Panc1 (cell line): ENCODE measurements at regions not wholly inside any gene's neighbourhood (a gene's known extent, or its start where the extent isn't known, plus 50 kb on each side); places are given as distances from the start of the nearest gene placed in this dataset.

Experiments
- ATAC-seq: fragments of 200-7000 bp; cut with Tn5 transposase; 2 replicates; pipeline ENCODE4 v1.9.1; 2020; ENCODE audit warnings: mild to moderate bottlenecking, moderate library complexity
- BruUV-seq: library from RNA; stranded (reverse); fragments of 400-500 nt; replicated peaks from 2 replicates; lab custom pipeline; 2021; lab: Mats Ljungman, UMichigan
- CTCF ChIA-PET: fragments of 300-600 bp; sonication (Branson Sonifier 250); formaldehyde crosslinking; loops from one replicate; lab custom pipeline; 2022; ENCODE audit warnings: antibody characterized with exemption; lab: Charles Lee
- POLR2A ChIA-PET: fragments of 300-600 bp; sonication (Branson Sonifier 250); formaldehyde crosslinking; loops from one replicate; lab custom pipeline; 2022; ENCODE audit warnings: antibody characterized with exemption; lab: Charles Lee
- DNase-seq: peaks from one replicate; pipeline ENCODE4 v3.0.0-alpha.2; 2010; ENCODE audit warnings: low read depth, low spot score
- H3K27ac ChIP-seq: 2 replicates; pipeline ENCODE4 v1.5.1; 2011; ENCODE audit warnings: mild to moderate bottlenecking, low read length, inconsistent platforms
- H3K27me3 ChIP-seq: fragments of 200-500 bp; sonication (Bioruptor generic); 2 replicates; pipeline ENCODE4 v1.6.0; 2014; ENCODE audit warnings: low read length, inconsistent platforms; ENCODE audit not compliant: control insufficient read depth, insufficient read depth
- H3K36me3 ChIP-seq: fragments of 200-500 bp; sonication (Bioruptor generic); 2 replicates; pipeline ENCODE4 v1.5.1; 2014; ENCODE audit warnings: inconsistent platforms, mild to moderate bottlenecking, low read length, moderate library complexity; ENCODE audit not compliant: control insufficient read depth, insufficient read depth
- H3K4me1 ChIP-seq: 2 replicates; pipeline ENCODE4 v1.5.1; 2011; ENCODE audit warnings: inconsistent platforms, mild to moderate bottlenecking, low read length, moderate library complexity; ENCODE audit not compliant: control insufficient read depth, insufficient read depth
- H3K4me3 ChIP-seq, 2 experiments: 2 replicates each; pipeline ENCODE4 v1.5.1; 2011 to 2012; ENCODE audit warnings: low read depth in 2 of 2, low read length in 2 of 2, mild to moderate bottlenecking in 2 of 2, inconsistent platforms in 1 of 2, moderate library complexity in 1 of 2
- H3K9me3 ChIP-seq: fragments of 200-500 bp; sonication (Bioruptor generic); 2 replicates; pipeline ENCODE4 v1.5.1; 2014; ENCODE audit warnings: low read depth, mild to moderate bottlenecking, inconsistent platforms, low read length, moderate library complexity; ENCODE audit not compliant: control insufficient read depth, insufficient read depth
- POLR2AphosphoS5 ChIP-seq: IDR thresholded peaks from 2 replicates; pipeline ENCODE4 v1.6.1; 2012; ENCODE audit warnings: mild to moderate bottlenecking, low read depth, low read length, moderate library complexity
- REST ChIP-seq, 2 experiments: IDR thresholded peaks; 2 replicates each; pipeline ENCODE4 v1.6.1; 2011 to 2012; ENCODE audit warnings: low read depth in 2 of 2, control low read depth in 1 of 2, low read length in 1 of 2, mild to moderate bottlenecking in 1 of 2, moderate library complexity in 1 of 2; ENCODE audit not compliant: insufficient read depth in 1 of 2
- SIN3A ChIP-seq: IDR thresholded peaks from 2 replicates; pipeline ENCODE4 v1.6.1; 2012; ENCODE audit warnings: low read depth, mild to moderate bottlenecking, low read length, moderate library complexity, borderline replicate concordance; ENCODE audit not compliant: insufficient read depth
- TCF7L2 ChIP-seq: IDR thresholded peaks from 2 replicates; pipeline ENCODE4 v1.6.1; 2011; ENCODE audit warnings: mild to moderate bottlenecking, low read depth, low read length, inconsistent platforms
- in situ Hi-C: cut with HindIII; loops from 2 replicates; pipeline ENCODE4 v1.10.0; 2016; ENCODE audit warnings: low sequenced_read_pairs, low pct_unique_long_range_greater_than_20kb
- intact Hi-C: fragments of 100-400 bp; cut with micrococcal nuclease; formaldehyde crosslinking; loops from one replicate; pipeline ENCODE4 v1.10.0; 2022; ENCODE audit not compliant: unreplicated experiment
- TF ChIP-seq, protein P1 (sequence below): fragments of 450-650 bp; IDR thresholded peaks from 2 replicates; pipeline ENCODE4 v1.5.1; 2017; ENCODE audit warnings: mild to moderate bottlenecking

GRCh38 chr12:33317746-33318145, 121.9 kb downstream of the SYT10 start:
- DNase-seq (no peak), ATAC-seq (no peak)
- in situ Hi-C loops (no loop called here), intact Hi-C loops (no loop called here)
- no peaks in the 10 kb centered on the region for H3K9me3 ChIP-seq
- H3K36me3 ChIP-seq, result no peaks in the 10 kb centered on the region
- H3K27ac ChIP-seq, result no peak overlapping the region
- CTCF ChIA-PET, result no interaction called here
- TF ChIP-seq POLR2AphosphoS5 (no peak), TCF7L2 (no peak), REST (IDR thresholded peaks at IDR 0.05; ENCODE audit: insufficient read depth in 1 of 2, low read depth in 2 of 2, low read length in 1 of 2) (no peak), SIN3A (no peak)
- TF ChIP-seq, protein P1, sequence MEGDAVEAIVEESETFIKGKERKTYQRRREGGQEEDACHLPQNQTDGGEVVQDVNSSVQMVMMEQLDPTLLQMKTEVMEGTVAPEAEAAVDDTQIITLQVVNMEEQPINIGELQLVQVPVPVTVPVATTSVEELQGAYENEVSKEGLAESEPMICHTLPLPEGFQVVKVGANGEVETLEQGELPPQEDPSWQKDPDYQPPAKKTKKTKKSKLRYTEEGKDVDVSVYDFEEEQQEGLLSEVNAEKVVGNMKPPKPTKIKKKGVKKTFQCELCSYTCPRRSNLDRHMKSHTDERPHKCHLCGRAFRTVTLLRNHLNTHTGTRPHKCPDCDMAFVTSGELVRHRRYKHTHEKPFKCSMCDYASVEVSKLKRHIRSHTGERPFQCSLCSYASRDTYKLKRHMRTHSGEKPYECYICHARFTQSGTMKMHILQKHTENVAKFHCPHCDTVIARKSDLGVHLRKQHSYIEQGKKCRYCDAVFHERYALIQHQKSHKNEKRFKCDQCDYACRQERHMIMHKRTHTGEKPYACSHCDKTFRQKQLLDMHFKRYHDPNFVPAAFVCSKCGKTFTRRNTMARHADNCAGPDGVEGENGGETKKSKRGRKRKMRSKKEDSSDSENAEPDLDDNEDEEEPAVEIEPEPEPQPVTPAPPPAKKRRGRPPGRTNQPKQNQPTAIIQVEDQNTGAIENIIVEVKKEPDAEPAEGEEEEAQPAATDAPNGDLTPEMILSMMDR, result no peak
- H3K4me1 ChIP-seq, result no peaks in the 10 kb centered on the region
- POLR2A ChIA-PET, result no interaction called here
- no TSS peak for BruUV-seq
- H3K4me3 ChIP-seq, result no peak overlapping the region
- no peaks in the 10 kb centered on the region for H3K27me3 ChIP-seq

DNA sequence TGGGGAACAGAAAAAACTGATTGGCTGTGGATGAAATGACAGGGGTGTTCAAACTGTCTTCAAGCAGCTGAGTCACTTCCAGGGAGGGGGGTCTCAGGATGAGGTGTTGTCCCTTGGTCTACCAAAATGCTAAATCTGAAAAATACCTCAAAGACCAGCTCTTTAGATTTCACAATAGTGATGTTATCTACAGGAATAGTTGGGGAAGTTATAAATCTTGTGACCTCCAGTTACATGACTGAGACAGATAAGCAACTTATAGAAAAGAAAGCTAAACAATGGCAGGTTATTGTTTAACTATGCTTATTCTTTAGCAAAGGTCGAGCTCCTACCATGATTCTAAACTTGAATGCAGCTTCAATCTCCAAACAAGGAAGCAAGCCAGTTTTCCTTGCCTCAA, 125.4 kb downstream of the SYT10 start:
- Histone ChIP-seq H3K4me1 (no peaks in the 10 kb centered on the region), H3K36me3 (no peaks in the 10 kb centered on the region), H3K4me3 (no peak overlapping the region), H3K27me3 (no peaks in the 10 kb centered on the region), H3K9me3 (peaks cover under 1% of the 10 kb centered on the region; the same call in 1 of the 2 replicates), H3K27ac (no peak overlapping the region)
- DNase-seq (no peak), ATAC-seq (no peak)
- in situ Hi-C loops (no loop called here), intact Hi-C loops (no loop called here)
- no TSS peak for BruUV-seq
- TF ChIP-seq POLR2AphosphoS5, result no peak
- TF ChIP-seq REST (IDR thresholded peaks at IDR 0.05; ENCODE audit: insufficient read depth in 1 of 2, low read depth in 2 of 2, low read length in 1 of 2), result no peak
- TF ChIP-seq, protein P1, result no peak
- no peak for TF ChIP-seq SIN3A
- TF ChIP-seq TCF7L2, result no peak
- ChIA-PET POLR2A (no interaction called here), CTCF (no interaction called here)
